Astrocyte of the cerebellum (primary cell): ENCODE measurements at regions not wholly inside any gene's neighbourhood (a gene's known extent, or its start where the extent isn't known, plus 50 kb on each side); places are given as distances from the start of the nearest gene placed in this dataset.

Experiments
- DNase-seq: peaks from one replicate; pipeline ENCODE4 v3.0.0-alpha.2; 2011; ENCODE audit warnings: low read depth
- H3K4me3 ChIP-seq: 2 replicates; pipeline ENCODE4 v1.5.1; 2011; ENCODE audit warnings: mild to moderate bottlenecking, low read depth, low read length, moderate library complexity
- CTCF ChIP-seq: IDR thresholded peaks from 2 replicates; pipeline ENCODE4 v1.5.1; 2012; ENCODE audit warnings: low read length, low read depth, moderate library complexity, mild to moderate bottlenecking; ENCODE audit errors: missing control alignments
- in situ Hi-C: cut with HindIII; loops from 2 replicates; pipeline ENCODE4 v1.10.0; 2017; ENCODE audit warnings: low sequenced_read_pairs

GRCh38 chr10:107356396-107356795 lies 191.9 kb upstream of the SORCS1 start:
- H3K4me3 ChIP-seq = no peak overlapping the region
- in situ Hi-C loops = no loop called here
- no peak for TF ChIP-seq CTCF
- no peak for DNase-seq

- H3K4me3 ChIP-seq = no peak overlapping the region
- no peak for TF ChIP-seq CTCF
- in situ Hi-C loops = no loop called here
- no peak for DNase-seq
Measured at GRCh38 chr10:107342711-107343110, 178.2 kb upstream of the SORCS1 start.

GRCh38 chr10:107341281-107341680 lies 176.8 kb upstream of the SORCS1 start:
- H3K4me3 ChIP-seq = no peak overlapping the region
- TF ChIP-seq CTCF = no peak
- in situ Hi-C loops = no loop called here
- no peak for DNase-seq

- in situ Hi-C loops = no loop called here
- no peak overlapping the region for H3K4me3 ChIP-seq
- TF ChIP-seq CTCF = no peak
- DNase-seq = no peak
Measured at GRCh38 chr10:107340326-107340725, 175.8 kb upstream of the SORCS1 start.

GRCh38 chr10:107336061-107336460 lies 171.6 kb upstream of the SORCS1 start:
- no peak overlapping the region for H3K4me3 ChIP-seq
- no peak for DNase-seq
- no peak for TF ChIP-seq CTCF
- in situ Hi-C loops = no loop called here

GRCh38 chr10:107317592-107317991 lies 153.1 kb upstream of the SORCS1 start:
- TF ChIP-seq CTCF = no peak
- DNase-seq = no peak
- H3K4me3 ChIP-seq = no peak overlapping the region
- in situ Hi-C loops = no loop called here

GRCh38 chr10:107303203-107303602 lies 138.7 kb upstream of the SORCS1 start:
- no peak for DNase-seq
- H3K4me3 ChIP-seq = no peak overlapping the region
- in situ Hi-C loops = no loop called here
- TF ChIP-seq CTCF = no peak
